ENCODE measurements at regions not wholly inside any gene's neighbourhood (a gene's known extent, or its start where the extent isn't known, plus 50 kb on each side); places are given as distances from the start of the nearest gene placed in this dataset.

- no peak for TF ChIP-seq YY1 (IDR thresholded peaks at IDR 0.05; ENCODE audit: insufficient read depth, insufficient read length)
- no peak for TF ChIP-seq ZNF274 (IDR thresholded peaks at IDR 0.05; ENCODE audit: low read depth, low read length)
These were observed 343.1 kb downstream of the OSTF1 start for GRCh38 chr9:75431375-75431774.

All from NT2/D1 (cell line).